ENCODE measurements at regions not wholly inside any gene's neighbourhood (a gene's known extent, or its start where the extent isn't known, plus 50 kb on each side); places are given as distances from the start of the nearest gene placed in this dataset.

DNA sequence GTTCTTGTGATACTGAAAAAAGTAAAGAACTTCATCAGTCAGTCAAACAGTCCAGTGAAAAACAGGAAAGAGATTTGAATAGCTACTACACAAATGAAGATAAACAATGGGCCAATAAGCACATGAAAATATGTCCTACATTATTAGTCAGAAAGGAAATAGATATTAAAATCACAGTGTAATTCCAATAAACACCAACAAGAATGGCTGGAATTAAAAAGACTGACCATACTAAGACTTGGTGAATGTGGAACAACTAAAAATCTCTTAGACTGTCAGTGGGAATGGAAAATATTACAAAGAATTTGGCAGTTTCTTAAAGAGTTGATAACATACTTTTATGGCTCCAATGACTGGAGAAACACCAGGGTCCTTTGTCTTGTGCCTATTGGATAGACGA lies 241.8 kb upstream of the USP24 start:
- TF ChIP-seq NR2F1 (conservative IDR thresholded peaks at IDR 0.05) (no peak), TARDBP (IDR thresholded peaks at IDR 0.05; ENCODE audit: borderline replicate concordance) (no peak), PAX8 (IDR thresholded peaks at IDR 0.05) (no peak), HDAC2 (IDR thresholded peaks at IDR 0.05) (no peak), SREBF1 (IDR thresholded peaks at IDR 0.05; ENCODE audit: low read length) (no peak), RAD51 (IDR thresholded peaks at IDR 0.05) (no peak), CHD1 (IDR thresholded peaks at IDR 0.05; ENCODE audit: low read depth, low read length) (no peak), IRF4 (IDR thresholded peaks at IDR 0.05; ENCODE audit: low read depth, low read length) (no peak), YY1 (IDR thresholded peaks at IDR 0.05; ENCODE audit: low read depth, low read length) (no peak), EED (IDR thresholded peaks at IDR 0.05; ENCODE audit: low read depth) (no peak), BMI1 (IDR thresholded peaks at IDR 0.05; ENCODE audit: borderline replicate concordance) (no peak), ATF7 (IDR thresholded peaks at IDR 0.05; ENCODE audit: low read depth) (no peak), NFYA (IDR thresholded peaks at IDR 0.05; ENCODE audit: borderline replicate concordance, low read depth, low read length) (no peak), ZNF622 (IDR thresholded peaks at IDR 0.05) (no peak), GABPA (IDR thresholded peaks at IDR 0.05; ENCODE audit: low read depth) (no peak)
- TF ChIP-seq, protein P1, sequence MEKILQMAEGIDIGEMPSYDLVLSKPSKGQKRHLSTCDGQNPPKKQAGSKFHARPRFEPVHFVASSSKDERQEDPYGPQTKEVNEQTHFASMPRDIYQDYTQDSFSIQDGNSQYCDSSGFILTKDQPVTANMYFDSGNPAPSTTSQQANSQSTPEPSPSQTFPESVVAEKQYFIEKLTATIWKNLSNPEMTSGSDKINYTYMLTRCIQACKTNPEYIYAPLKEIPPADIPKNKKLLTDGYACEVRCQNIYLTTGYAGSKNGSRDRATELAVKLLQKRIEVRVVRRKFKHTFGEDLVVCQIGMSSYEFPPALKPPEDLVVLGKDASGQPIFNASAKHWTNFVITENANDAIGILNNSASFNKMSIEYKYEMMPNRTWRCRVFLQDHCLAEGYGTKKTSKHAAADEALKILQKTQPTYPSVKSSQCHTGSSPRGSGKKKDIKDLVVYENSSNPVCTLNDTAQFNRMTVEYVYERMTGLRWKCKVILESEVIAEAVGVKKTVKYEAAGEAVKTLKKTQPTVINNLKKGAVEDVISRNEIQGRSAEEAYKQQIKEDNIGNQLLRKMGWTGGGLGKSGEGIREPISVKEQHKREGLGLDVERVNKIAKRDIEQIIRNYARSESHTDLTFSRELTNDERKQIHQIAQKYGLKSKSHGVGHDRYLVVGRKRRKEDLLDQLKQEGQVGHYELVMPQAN (conservative IDR thresholded peaks at IDR 0.05), result no peak
- TF ChIP-seq, protein P2, sequence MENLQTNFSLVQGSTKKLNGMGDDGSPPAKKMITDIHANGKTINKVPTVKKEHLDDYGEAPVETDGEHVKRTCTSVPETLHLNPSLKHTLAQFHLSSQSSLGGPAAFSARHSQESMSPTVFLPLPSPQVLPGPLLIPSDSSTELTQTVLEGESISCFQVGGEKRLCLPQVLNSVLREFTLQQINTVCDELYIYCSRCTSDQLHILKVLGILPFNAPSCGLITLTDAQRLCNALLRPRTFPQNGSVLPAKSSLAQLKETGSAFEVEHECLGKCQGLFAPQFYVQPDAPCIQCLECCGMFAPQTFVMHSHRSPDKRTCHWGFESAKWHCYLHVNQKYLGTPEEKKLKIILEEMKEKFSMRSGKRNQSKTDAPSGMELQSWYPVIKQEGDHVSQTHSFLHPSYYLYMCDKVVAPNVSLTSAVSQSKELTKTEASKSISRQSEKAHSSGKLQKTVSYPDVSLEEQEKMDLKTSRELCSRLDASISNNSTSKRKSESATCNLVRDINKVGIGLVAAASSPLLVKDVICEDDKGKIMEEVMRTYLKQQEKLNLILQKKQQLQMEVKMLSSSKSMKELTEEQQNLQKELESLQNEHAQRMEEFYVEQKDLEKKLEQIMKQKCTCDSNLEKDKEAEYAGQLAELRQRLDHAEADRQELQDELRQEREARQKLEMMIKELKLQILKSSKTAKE (IDR thresholded peaks at IDR 0.05; ENCODE audit: low read depth, poor library complexity, severe bottlenecking), result no peak
- TF ChIP-seq, protein P3, sequence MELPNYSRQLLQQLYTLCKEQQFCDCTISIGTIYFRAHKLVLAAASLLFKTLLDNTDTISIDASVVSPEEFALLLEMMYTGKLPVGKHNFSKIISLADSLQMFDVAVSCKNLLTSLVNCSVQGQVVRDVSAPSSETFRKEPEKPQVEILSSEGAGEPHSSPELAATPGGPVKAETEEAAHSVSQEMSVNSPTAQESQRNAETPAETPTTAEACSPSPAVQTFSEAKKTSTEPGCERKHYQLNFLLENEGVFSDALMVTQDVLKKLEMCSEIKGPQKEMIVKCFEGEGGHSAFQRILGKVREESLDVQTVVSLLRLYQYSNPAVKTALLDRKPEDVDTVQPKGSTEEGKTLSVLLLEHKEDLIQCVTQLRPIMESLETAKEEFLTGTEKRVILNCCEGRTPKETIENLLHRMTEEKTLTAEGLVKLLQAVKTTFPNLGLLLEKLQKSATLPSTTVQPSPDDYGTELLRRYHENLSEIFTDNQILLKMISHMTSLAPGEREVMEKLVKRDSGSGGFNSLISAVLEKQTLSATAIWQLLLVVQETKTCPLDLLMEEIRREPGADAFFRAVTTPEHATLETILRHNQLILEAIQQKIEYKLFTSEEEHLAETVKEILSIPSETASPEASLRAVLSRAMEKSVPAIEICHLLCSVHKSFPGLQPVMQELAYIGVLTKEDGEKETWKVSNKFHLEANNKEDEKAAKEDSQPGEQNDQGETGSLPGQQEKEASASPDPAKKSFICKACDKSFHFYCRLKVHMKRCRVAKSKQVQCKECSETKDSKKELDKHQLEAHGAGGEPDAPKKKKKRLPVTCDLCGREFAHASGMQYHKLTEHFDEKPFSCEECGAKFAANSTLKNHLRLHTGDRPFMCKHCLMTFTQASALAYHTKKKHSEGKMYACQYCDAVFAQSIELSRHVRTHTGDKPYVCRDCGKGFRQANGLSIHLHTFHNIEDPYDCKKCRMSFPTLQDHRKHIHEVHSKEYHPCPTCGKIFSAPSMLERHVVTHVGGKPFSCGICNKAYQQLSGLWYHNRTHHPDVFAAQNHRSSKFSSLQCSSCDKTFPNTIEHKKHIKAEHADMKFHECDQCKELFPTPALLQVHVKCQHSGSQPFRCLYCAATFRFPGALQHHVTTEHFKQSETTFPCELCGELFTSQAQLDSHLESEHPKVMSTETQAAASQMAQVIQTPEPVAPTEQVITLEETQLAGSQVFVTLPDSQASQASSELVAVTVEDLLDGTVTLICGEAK (IDR thresholded peaks at IDR 0.05; ENCODE audit: borderline replicate concordance), result no peak
- TF ChIP-seq, protein P4, sequence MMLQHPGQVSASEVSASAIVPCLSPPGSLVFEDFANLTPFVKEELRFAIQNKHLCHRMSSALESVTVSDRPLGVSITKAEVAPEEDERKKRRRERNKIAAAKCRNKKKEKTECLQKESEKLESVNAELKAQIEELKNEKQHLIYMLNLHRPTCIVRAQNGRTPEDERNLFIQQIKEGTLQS (IDR thresholded peaks at IDR 0.05; ENCODE audit: borderline replicate concordance, extremely low read depth, low read depth, low read length), result no peak
- Histone ChIP-seq H3K27me3 (replicated peaks in 1 of 2; ENCODE audit: control insufficient read depth in 2 of 2, insufficient read depth in 2 of 2, low read length in 1 of 2) (no peaks in the 10 kb centered on the region), H3K4me3 (no peak overlapping the region), H3K4me2 (ENCODE audit: control insufficient read depth, insufficient read depth) (no peak overlapping the region), H4K20me1 (ENCODE audit: control insufficient read depth, insufficient read depth) (no peaks in the 10 kb centered on the region), H3K79me2 (ENCODE audit: control insufficient read depth, insufficient read depth, low read length) (no peaks in the 10 kb centered on the region), H2AFZ (ENCODE audit: control insufficient read depth, low read depth, low read length) (no peak overlapping the region), H3K9me3 (replicated peaks; ENCODE audit: control insufficient read depth, insufficient read depth, low read length) (no peaks in the 10 kb centered on the region), H3K4me1 (ENCODE audit: control insufficient read depth, insufficient read depth, low read length) (no peaks in the 10 kb centered on the region), H3K27ac (ENCODE audit: control insufficient read depth, insufficient read depth) (no peak overlapping the region), H3K9ac (ENCODE audit: control insufficient read depth, insufficient read depth, low read length) (no peak overlapping the region), H3K36me3 (ENCODE audit: control insufficient read depth in 2 of 2, insufficient read depth in 2 of 2, low read length in 1 of 2) (no peaks in the 10 kb centered on the region)
- in situ Hi-C loops (cut with MboI), result no loop called here
- no peak for FAIRE-seq
- ChIA-PET SMC1A (ENCODE audit: uncharacterized antibody, unreplicated experiment) (no interaction called here), RAD21 (ENCODE audit: unreplicated experiment) (no interaction called here), POLR2A (no interaction called here), CTCF (no interaction called here)
- WGBS (ENCODE audit: insufficient coverage, insufficient replicate concordance, low lambda C conversion rate, missing lambda C conversion rate), result 56% methylated on average over 1 of the region's 1 CpG
- BruUV-seq (replicated peaks), result no TSS peak
- intact Hi-C loops (cut with micrococcal nuclease; ENCODE audit: unreplicated experiment), result no loop called here
- no peak for DNase-seq (ENCODE audit: low read depth, low spot score)
- ATAC-seq, result no peak
